ENCODE measurements at regions not wholly inside any gene's neighbourhood (a gene's known extent, or its start where the extent isn't known, plus 50 kb on each side); places are given as distances from the start of the nearest gene placed in this dataset.
A peak's percentile ranks its signal among the peaks of the same experiment; 100 is the strongest.

DNA sequence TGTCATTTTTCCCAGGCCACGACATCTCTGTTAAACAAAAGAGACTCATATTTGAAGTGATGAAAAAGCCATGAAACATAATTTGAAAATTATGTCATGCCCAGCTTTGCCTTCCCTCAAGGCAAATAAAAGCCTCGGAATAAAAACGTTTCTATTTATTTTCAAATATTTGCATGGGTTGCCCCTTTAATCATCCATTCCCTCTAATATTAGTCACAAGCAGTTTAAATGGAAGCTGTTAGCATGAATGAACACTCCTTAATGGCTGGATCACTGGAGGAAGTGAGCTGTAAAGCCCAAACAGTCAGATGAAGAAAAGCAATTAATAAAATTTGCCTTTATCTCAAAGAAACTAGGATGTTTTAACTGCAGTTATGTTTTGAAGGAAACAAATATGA, 69.3 kb upstream of the STMND1 start:
- H3K4me3 ChIP-seq = no peak overlapping the region
- ATAC-seq = peak; percentile 40
- H3K27ac ChIP-seq = peak overlapping the region in 1 of 2 donors; percentile 67
- no peaks in the 10 kb centered on the region for H3K36me3 ChIP-seq
- intact Hi-C loops (cut with DNase I) = no loop called here
- H3K9me3 ChIP-seq = no peaks in the 10 kb centered on the region
- DNase-seq = no peak
- TF ChIP-seq, protein P1, sequence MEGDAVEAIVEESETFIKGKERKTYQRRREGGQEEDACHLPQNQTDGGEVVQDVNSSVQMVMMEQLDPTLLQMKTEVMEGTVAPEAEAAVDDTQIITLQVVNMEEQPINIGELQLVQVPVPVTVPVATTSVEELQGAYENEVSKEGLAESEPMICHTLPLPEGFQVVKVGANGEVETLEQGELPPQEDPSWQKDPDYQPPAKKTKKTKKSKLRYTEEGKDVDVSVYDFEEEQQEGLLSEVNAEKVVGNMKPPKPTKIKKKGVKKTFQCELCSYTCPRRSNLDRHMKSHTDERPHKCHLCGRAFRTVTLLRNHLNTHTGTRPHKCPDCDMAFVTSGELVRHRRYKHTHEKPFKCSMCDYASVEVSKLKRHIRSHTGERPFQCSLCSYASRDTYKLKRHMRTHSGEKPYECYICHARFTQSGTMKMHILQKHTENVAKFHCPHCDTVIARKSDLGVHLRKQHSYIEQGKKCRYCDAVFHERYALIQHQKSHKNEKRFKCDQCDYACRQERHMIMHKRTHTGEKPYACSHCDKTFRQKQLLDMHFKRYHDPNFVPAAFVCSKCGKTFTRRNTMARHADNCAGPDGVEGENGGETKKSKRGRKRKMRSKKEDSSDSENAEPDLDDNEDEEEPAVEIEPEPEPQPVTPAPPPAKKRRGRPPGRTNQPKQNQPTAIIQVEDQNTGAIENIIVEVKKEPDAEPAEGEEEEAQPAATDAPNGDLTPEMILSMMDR (IDR thresholded peaks at IDR 0.05) = no peak
- H3K4me1 ChIP-seq = no peaks in the 10 kb centered on the region
- no peaks in the 10 kb centered on the region for H3K27me3 ChIP-seq

DNA sequence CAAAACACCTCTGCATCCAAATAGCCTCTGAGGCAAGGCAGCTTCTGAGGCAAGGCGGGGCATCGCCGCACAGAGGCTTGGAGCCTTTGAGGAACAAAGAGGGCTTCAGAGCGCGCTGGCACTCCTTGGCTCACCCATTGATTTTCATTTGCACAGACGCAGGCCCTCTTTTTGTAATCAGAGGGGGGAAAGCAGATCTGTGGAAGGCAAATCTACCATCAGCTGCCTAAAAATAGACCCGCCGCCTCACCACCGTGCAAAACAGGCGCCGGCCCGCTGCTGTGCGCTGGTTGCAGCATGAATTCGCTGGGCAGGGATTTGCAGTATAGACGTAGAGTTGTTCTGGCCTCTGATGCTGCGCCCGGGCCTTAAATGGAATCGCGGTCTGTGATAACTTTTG, 69.9 kb upstream of the STMND1 start:
- TF ChIP-seq, protein P1 (IDR thresholded peaks at IDR 0.05) = no peak
- Histone ChIP-seq H3K4me1 (no peaks in the 10 kb centered on the region), H3K27me3 (no peaks in the 10 kb centered on the region), H3K27ac (peak overlapping the region in 1 of 2 donors; percentile 67), H3K4me3 (no peak overlapping the region), H3K9me3 (no peaks in the 10 kb centered on the region), H3K36me3 (no peaks in the 10 kb centered on the region)
- DNase-seq (no peak), ATAC-seq (no peak)
- intact Hi-C loops (cut with DNase I) = no loop called here

DNA sequence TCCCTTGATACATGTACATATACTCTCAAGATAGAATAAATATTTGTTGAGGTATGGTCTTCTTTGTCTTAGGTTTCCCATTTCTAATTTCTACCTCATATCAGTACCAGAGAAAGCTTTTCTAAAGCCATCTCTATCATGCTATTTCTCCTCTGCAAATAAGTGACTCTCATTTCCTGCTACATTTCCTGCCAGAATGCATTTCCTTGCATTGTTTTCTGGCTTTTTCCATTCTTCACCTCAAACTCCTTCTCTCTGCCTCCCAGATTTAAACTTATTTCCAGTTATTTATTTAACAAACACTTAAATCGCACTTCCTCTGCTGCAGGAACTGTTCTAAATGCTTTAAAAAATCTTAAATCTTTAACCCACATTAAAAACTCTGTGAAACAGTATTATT, 74.4 kb upstream of the STMND1 start:
- TF ChIP-seq, protein P1 (IDR thresholded peaks at IDR 0.05) = no peak
- no peak overlapping the region for H3K27ac ChIP-seq
- H3K9me3 ChIP-seq = peaks cover 0 to 10% of the 10 kb centered on the region in 2 donors

DNA sequence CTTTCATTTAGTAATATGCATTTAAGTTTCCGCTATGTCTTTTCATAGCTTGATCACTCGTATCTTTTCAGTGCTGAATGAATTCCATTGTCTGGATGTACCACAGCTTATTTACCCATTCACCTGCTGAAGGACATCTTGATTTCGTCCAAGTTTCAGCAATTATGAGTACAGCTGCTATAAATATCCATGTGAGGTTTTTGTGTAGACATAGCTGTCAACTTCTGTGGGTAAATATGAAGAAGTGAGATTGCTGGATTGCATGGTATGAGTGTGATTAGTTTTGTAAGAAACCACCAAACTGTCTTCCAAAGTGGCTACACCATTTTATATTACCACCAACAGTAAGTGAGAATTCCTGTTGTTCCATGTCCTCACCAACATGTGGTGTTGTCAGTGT, 79.2 kb upstream of the STMND1 start:
- DNase-seq = no peak
- Histone ChIP-seq H3K27me3 (no peaks in the 10 kb centered on the region), H3K9me3 (peaks cover 0 to 10% of the 10 kb centered on the region in 2 donors), H3K36me3 (no peaks in the 10 kb centered on the region), H3K4me1 (no peaks in the 10 kb centered on the region), H3K27ac (no peak overlapping the region), H3K4me3 (no peak overlapping the region)
- TF ChIP-seq, protein P1 (IDR thresholded peaks at IDR 0.05) = no peak
- ATAC-seq = no peak
- intact Hi-C loops (cut with DNase I) = no loop called here

More for the DNA sequence above, 74.4 kb upstream of the STMND1 start:
- DNase-seq = no peak
- H3K27me3 ChIP-seq = no peaks in the 10 kb centered on the region
- H3K4me1 ChIP-seq = no peaks in the 10 kb centered on the region
- no peaks in the 10 kb centered on the region for H3K36me3 ChIP-seq
- ATAC-seq = no peak
- H3K4me3 ChIP-seq = no peak overlapping the region
- intact Hi-C loops (cut with DNase I) = no loop called here

DNA sequence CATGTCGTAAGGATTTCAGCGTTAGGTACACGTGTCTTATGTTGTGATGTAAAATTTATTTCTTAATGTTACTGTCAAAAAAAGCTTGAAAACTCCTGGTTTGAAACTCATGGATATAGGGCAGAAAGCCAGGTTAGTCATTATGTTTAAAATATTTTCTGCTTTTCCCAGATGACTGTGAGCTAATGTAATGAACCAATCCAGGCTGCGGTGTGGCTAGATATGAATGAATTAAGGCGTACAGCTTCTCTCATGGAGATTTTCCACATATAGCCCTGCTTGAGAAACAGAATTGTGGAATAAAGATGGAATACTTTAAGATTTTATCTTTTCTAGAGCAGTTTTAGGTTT, 80.3 kb upstream of the STMND1 start:
- Histone ChIP-seq H3K9me3 (peaks cover 0 to 10% of the 10 kb centered on the region in 2 donors), H3K4me3 (no peak overlapping the region), H3K36me3 (no peaks in the 10 kb centered on the region), H3K27me3 (no peaks in the 10 kb centered on the region), H3K4me1 (no peaks in the 10 kb centered on the region), H3K27ac (no peak overlapping the region)
- TF ChIP-seq, protein P1 (IDR thresholded peaks at IDR 0.05) = no peak
- DNase-seq (no peak), ATAC-seq (no peak)
- intact Hi-C loops (cut with DNase I) = no loop called here
